ENCODE measurements at regions not wholly inside any gene's neighbourhood (a gene's known extent, or its start where the extent isn't known, plus 50 kb on each side); places are given as distances from the start of the nearest gene placed in this dataset.

DNA sequence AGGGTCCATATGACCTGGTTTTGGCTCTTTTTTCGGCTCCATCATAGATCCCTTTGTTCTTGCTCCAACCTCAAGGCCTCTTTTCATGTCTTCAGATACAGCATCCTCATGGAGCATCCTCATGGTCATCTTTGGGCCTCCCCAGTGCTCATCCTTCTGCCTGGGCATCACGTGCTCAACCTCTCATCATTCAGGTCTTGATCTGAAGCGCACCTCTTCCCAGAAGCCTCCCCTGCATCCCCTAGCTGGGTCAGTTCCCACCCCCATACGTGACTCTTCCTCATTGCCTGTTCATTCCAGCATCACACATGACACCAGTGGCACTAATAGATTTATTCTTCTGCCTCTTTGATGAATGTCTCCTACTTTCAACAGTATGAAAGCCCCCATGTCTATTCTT, 192.2 kb downstream of the MIAT start:
- H3K4me1 ChIP-seq: peaks cover 3% of the 10 kb centered on the region
- no peaks in the 10 kb centered on the region for H3K9me3 ChIP-seq (ENCODE audit: control insufficient read depth, low read length)
- H3K27me3 ChIP-seq (ENCODE audit: control insufficient read depth, insufficient read depth, low read length): no peaks in the 10 kb centered on the region
- H3K9ac ChIP-seq: no peak overlapping the region
- H3K79me2 ChIP-seq: no peaks in the 10 kb centered on the region
- H3K4me2 ChIP-seq (ENCODE audit: low read length): no peak overlapping the region
- TF ChIP-seq, protein P1, sequence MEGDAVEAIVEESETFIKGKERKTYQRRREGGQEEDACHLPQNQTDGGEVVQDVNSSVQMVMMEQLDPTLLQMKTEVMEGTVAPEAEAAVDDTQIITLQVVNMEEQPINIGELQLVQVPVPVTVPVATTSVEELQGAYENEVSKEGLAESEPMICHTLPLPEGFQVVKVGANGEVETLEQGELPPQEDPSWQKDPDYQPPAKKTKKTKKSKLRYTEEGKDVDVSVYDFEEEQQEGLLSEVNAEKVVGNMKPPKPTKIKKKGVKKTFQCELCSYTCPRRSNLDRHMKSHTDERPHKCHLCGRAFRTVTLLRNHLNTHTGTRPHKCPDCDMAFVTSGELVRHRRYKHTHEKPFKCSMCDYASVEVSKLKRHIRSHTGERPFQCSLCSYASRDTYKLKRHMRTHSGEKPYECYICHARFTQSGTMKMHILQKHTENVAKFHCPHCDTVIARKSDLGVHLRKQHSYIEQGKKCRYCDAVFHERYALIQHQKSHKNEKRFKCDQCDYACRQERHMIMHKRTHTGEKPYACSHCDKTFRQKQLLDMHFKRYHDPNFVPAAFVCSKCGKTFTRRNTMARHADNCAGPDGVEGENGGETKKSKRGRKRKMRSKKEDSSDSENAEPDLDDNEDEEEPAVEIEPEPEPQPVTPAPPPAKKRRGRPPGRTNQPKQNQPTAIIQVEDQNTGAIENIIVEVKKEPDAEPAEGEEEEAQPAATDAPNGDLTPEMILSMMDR (IDR thresholded peaks at IDR 0.05): no peak
- no peak overlapping the region for H2AFZ ChIP-seq
- no peak overlapping the region for H3K27ac ChIP-seq
- no peaks in the 10 kb centered on the region for H3K36me3 ChIP-seq (ENCODE audit: control insufficient read depth, insufficient read depth, low read length)
- H3K4me3 ChIP-seq (ENCODE audit: low read depth, low read length): no peak overlapping the region

DNA sequence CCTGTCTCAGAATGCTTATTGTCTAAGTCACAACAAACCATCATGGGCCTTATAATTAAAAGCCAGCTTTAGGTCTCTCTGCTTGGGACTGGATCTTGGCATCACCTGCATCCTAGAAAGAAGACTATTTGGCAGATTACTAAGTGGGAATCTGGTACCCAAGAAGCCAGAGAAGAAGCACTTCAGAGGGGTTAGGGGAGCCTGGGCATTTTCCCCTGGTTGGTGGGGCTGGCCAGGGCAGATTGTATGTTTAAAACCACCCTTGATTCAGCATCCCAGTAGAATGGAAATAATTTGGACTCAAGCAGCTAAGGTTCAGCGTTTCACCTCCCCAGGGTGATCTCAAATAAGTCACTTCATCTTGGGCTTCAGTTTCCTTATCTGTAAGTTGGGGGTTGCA, 193.7 kb downstream of the MIAT start:
- H3K79me2 ChIP-seq: no peaks in the 10 kb centered on the region
- no peak overlapping the region for H3K4me2 ChIP-seq (ENCODE audit: low read length)
- H3K9ac ChIP-seq: no peak overlapping the region
- no peak overlapping the region for H3K4me3 ChIP-seq (ENCODE audit: low read depth, low read length)
- no peak overlapping the region for H3K27ac ChIP-seq
- TF ChIP-seq, protein P1 (IDR thresholded peaks at IDR 0.05): no peak
- no peaks in the 10 kb centered on the region for H3K9me3 ChIP-seq (ENCODE audit: control insufficient read depth, low read length)
- no peaks in the 10 kb centered on the region for H3K4me1 ChIP-seq
- H3K27me3 ChIP-seq (ENCODE audit: control insufficient read depth, insufficient read depth, low read length): no peaks in the 10 kb centered on the region
- no peak overlapping the region for H2AFZ ChIP-seq
- H3K36me3 ChIP-seq (ENCODE audit: control insufficient read depth, insufficient read depth, low read length): no peaks in the 10 kb centered on the region

DNA sequence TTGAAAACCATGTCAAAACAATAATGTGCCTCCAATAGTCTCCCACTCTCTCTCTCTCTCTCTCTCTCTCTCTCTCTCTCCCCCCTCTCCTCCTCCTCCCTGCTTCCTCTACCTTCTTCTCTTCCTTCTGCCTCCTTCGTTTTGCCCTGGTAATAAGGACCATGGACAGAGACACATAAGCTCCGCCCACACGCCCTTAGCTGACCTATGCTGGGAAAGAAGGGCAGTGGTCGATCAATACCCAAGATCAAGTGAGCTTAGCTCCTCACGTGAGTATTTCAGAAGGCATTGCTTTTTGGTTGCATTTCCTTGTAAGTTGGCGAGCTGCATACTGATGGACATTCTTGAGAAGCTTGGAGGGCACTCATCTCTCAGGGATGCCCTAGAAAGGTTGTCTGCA, 194.8 kb downstream of the MIAT start:
- H3K36me3 ChIP-seq (ENCODE audit: control insufficient read depth, insufficient read depth, low read length): no peaks in the 10 kb centered on the region
- no peaks in the 10 kb centered on the region for H3K9me3 ChIP-seq (ENCODE audit: control insufficient read depth, low read length)
- H3K4me1 ChIP-seq: no peaks in the 10 kb centered on the region
- no peaks in the 10 kb centered on the region for H3K79me2 ChIP-seq
- no peaks in the 10 kb centered on the region for H3K27me3 ChIP-seq (ENCODE audit: control insufficient read depth, insufficient read depth, low read length)
- no peak overlapping the region for H3K27ac ChIP-seq
- H3K4me2 ChIP-seq (ENCODE audit: low read length): no peak overlapping the region
- no peak overlapping the region for H3K9ac ChIP-seq
- no peak overlapping the region for H3K4me3 ChIP-seq (ENCODE audit: low read depth, low read length)
- TF ChIP-seq, protein P1 (IDR thresholded peaks at IDR 0.05): no peak
- H2AFZ ChIP-seq: no peak overlapping the region

DNA sequence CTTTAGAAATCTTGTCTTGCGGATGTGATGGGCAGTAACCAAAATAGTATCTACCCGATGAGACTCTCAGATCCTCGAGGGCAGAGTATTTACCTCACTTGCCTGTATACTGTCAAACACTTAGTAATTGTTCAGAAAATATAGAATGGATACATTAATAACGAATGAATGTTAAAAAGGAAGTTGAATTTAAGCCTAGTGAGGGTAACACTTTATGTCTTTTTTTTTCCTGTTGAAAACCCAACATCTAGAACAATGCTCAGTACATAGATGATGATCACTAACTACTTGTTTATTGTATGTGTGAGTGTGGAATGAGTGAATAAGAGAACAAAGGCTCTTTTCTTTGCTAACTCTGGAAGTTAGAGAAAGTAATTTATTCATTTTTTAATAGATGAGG, 195.7 kb downstream of the MIAT start:
- no peaks in the 10 kb centered on the region for H3K9me3 ChIP-seq (ENCODE audit: control insufficient read depth, low read length)
- H3K9ac ChIP-seq: no peak overlapping the region
- no peak overlapping the region for H3K4me2 ChIP-seq (ENCODE audit: low read length)
- no peaks in the 10 kb centered on the region for H3K36me3 ChIP-seq (ENCODE audit: control insufficient read depth, insufficient read depth, low read length)
- no peak overlapping the region for H3K4me3 ChIP-seq (ENCODE audit: low read depth, low read length)
- H3K79me2 ChIP-seq: no peaks in the 10 kb centered on the region
- H3K4me1 ChIP-seq: no peaks in the 10 kb centered on the region
- H3K27me3 ChIP-seq (ENCODE audit: control insufficient read depth, insufficient read depth, low read length): no peaks in the 10 kb centered on the region
- TF ChIP-seq, protein P1 (IDR thresholded peaks at IDR 0.05): no peak
- no peak overlapping the region for H2AFZ ChIP-seq
- no peak overlapping the region for H3K27ac ChIP-seq

DNA sequence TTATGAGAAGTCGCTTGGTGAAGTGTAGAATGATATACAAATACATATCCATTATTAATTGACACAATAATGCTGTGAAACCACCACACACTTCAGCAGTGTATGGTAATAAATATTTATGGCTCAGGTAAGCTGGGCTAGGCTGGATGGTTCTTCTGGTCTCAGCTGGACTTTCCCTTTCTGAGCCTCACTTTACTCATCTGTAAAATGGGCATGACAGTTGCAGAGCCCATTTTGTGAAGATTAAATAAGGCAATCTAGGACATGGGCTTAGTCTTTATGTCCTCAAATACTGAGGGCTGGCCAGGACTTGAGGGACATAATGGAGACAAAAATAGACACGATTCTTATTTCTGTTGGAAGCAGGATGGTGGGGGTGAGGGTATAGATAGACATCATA, 196.1 kb downstream of the MIAT start:
- no peak overlapping the region for H3K4me3 ChIP-seq (ENCODE audit: low read depth, low read length)
- no peak overlapping the region for H3K4me2 ChIP-seq (ENCODE audit: low read length)
- TF ChIP-seq, protein P1 (IDR thresholded peaks at IDR 0.05): no peak
- H3K9ac ChIP-seq: no peak overlapping the region
- no peak overlapping the region for H2AFZ ChIP-seq
- no peaks in the 10 kb centered on the region for H3K36me3 ChIP-seq (ENCODE audit: control insufficient read depth, insufficient read depth, low read length)
- H3K27me3 ChIP-seq (ENCODE audit: control insufficient read depth, insufficient read depth, low read length): no peaks in the 10 kb centered on the region
- no peaks in the 10 kb centered on the region for H3K4me1 ChIP-seq
- no peaks in the 10 kb centered on the region for H3K79me2 ChIP-seq
- H3K27ac ChIP-seq: no peak overlapping the region
- H3K9me3 ChIP-seq (ENCODE audit: control insufficient read depth, low read length): no peaks in the 10 kb centered on the region
